Mesodermal cell (in vitro differentiated cells): ENCODE measurements at regions not wholly inside any gene's neighbourhood (a gene's known extent, or its start where the extent isn't known, plus 50 kb on each side); places are given as distances from the start of the nearest gene placed in this dataset.

ENCODE experiments used
- H3K27ac ChIP-seq: 2 replicates; pipeline ENCODE4 v1.7.0; 2013; ENCODE audit warnings: mild to moderate bottlenecking, low read depth, low read length, moderate library complexity; ENCODE audit not compliant: severe bottlenecking
- H3K36me3 ChIP-seq: 2 replicates; pipeline ENCODE4 v1.7.1; 2013; ENCODE audit warnings: mild to moderate bottlenecking, low read length, moderate library complexity; ENCODE audit not compliant: control insufficient read depth, insufficient read depth
- H3K4me1 ChIP-seq: one replicate; pipeline ENCODE4 v1.7.1; 2013; ENCODE audit warnings: mild to moderate bottlenecking, low read length; ENCODE audit not compliant: insufficient read depth, control insufficient read depth, poor library complexity, severe bottlenecking
- H3K4me3 ChIP-seq: 2 replicates; pipeline ENCODE4 v1.7.0; 2013; ENCODE audit warnings: low read length, control low read depth, mild to moderate bottlenecking; ENCODE audit not compliant: insufficient read depth, poor library complexity, severe bottlenecking; ENCODE audit errors: extremely low read depth
- H3K9me3 ChIP-seq: 2 replicates; pipeline ENCODE4 v1.7.1; 2013; ENCODE audit warnings: mild to moderate bottlenecking, low read length, moderate library complexity; ENCODE audit not compliant: control insufficient read depth
- WGBS, 2 experiments: methylation state at CpG; one replicate each; pipeline ENCODE4 v1.1.5; 2013; ENCODE audit warnings: missing lambda C conversion rate in 2 of 2; ENCODE audit not compliant: insufficient coverage in 2 of 2; 5-methylcytosine and 5-hydroxymethylcytosine counted together

GRCh38 chr11:22974251-22974650, 114.0 kb upstream of the CCDC179 start:
- H3K4me3 ChIP-seq: no peak overlapping the region
- H3K36me3 ChIP-seq: no peaks in the 10 kb centered on the region
- H3K27ac ChIP-seq: no peak overlapping the region
- H3K9me3 ChIP-seq: no peaks in the 10 kb centered on the region
- H3K4me1 ChIP-seq: no peaks in the 10 kb centered on the region
- 85% methylated on average over 3 of the region's 3 CpGs; no CpG with 5 or more reads in 1 of the 2 experiments for WGBS, 2 experiments

GRCh38 chr11:22976146-22976545, 115.9 kb upstream of the CCDC179 start:
- no peak overlapping the region for H3K27ac ChIP-seq
- 90 to 100% methylated on average over 1 to 3 of the region's 3 CpGs for WGBS, 2 experiments

GRCh38 chr11:22982903-22983302, 122.6 kb upstream of the CCDC179 start:
- Histone ChIP-seq H3K9me3 (peaks cover 4% of the 10 kb centered on the region), H3K4me3 (no peak overlapping the region), H3K4me1 (no peaks in the 10 kb centered on the region), H3K36me3 (no peaks in the 10 kb centered on the region), H3K27ac (no peak overlapping the region)
- WGBS, 2 experiments: 70 to 90% methylated on average over 2 to 3 of the region's 4 CpGs

More at GRCh38 chr11:22976146-22976545, 115.9 kb upstream of the CCDC179 start:
- no peaks in the 10 kb centered on the region for H3K9me3 ChIP-seq
- no peaks in the 10 kb centered on the region for H3K36me3 ChIP-seq
- H3K4me1 ChIP-seq: no peaks in the 10 kb centered on the region
- no peak overlapping the region for H3K4me3 ChIP-seq

GRCh38 chr11:22984045-22984444, 123.8 kb upstream of the CCDC179 start:
- Histone ChIP-seq H3K27ac (no peak overlapping the region), H3K4me1 (no peaks in the 10 kb centered on the region), H3K4me3 (no peak overlapping the region), H3K9me3 (peaks cover 7% of the 10 kb centered on the region), H3K36me3 (no peaks in the 10 kb centered on the region)
- WGBS, 2 experiments: no CpG with 5 or more reads among the region's 2 CpGs

GRCh38 chr11:22989371-22989770, 129.1 kb upstream of the CCDC179 start:
- 100% methylated on average over 1 of the region's 1 CpG; no CpG with 5 or more reads in 1 of the 2 experiments for WGBS, 2 experiments

GRCh38 chr11:22991196-22991595, 130.9 kb upstream of the CCDC179 start:
- Histone ChIP-seq H3K36me3 (no peaks in the 10 kb centered on the region), H3K27ac (no peak overlapping the region), H3K9me3 (peaks cover 29% of the 10 kb centered on the region), H3K4me3 (no peak overlapping the region), H3K4me1 (no peaks in the 10 kb centered on the region)

More at GRCh38 chr11:22989371-22989770, 129.1 kb upstream of the CCDC179 start:
- Histone ChIP-seq H3K9me3 (peaks cover 29% of the 10 kb centered on the region), H3K4me3 (no peak overlapping the region), H3K4me1 (no peaks in the 10 kb centered on the region), H3K27ac (no peak overlapping the region), H3K36me3 (no peaks in the 10 kb centered on the region)

GRCh38 chr11:23006730-23007129, 146.5 kb upstream of the CCDC179 start:
- 80% methylated on average over 1 of the region's 4 CpGs; no CpG with 5 or more reads in 1 of the 2 experiments for WGBS, 2 experiments
- Histone ChIP-seq H3K9me3 (peaks cover 13% of the 10 kb centered on the region), H3K27ac (no peak overlapping the region), H3K36me3 (no peaks in the 10 kb centered on the region), H3K4me1 (no peaks in the 10 kb centered on the region), H3K4me3 (no peak overlapping the region)

GRCh38 chr11:23010790-23011335, 150.6 kb upstream of the CCDC179 start:
- no peaks in the 10 kb centered on the region for H3K36me3 ChIP-seq
- H3K27ac ChIP-seq: no peak overlapping the region
- H3K4me1 ChIP-seq: no peaks in the 10 kb centered on the region
- no peak overlapping the region for H3K4me3 ChIP-seq
- no peaks in the 10 kb centered on the region for H3K9me3 ChIP-seq

GRCh38 chr11:23012930-23013329, 152.7 kb upstream of the CCDC179 start:
- H3K27ac ChIP-seq: no peak overlapping the region
- WGBS, 2 experiments: no CpG with 5 or more reads among the region's 2 CpGs

GRCh38 chr11:23013509-23013908, 153.2 kb upstream of the CCDC179 start:
- Histone ChIP-seq H3K4me1 (no peaks in the 10 kb centered on the region), H3K4me3 (no peak overlapping the region), H3K36me3 (no peaks in the 10 kb centered on the region), H3K27ac (no peak overlapping the region), H3K9me3 (no peaks in the 10 kb centered on the region)
- WGBS, 2 experiments: 100% methylated on average over 2 of the region's 5 CpGs; no CpG with 5 or more reads in 1 of the 2 experiments

More at GRCh38 chr11:23012930-23013329, 152.7 kb upstream of the CCDC179 start:
- Histone ChIP-seq H3K4me3 (no peak overlapping the region), H3K9me3 (no peaks in the 10 kb centered on the region), H3K36me3 (no peaks in the 10 kb centered on the region), H3K4me1 (no peaks in the 10 kb centered on the region)

- Histone ChIP-seq H3K4me1 (no peaks in the 10 kb centered on the region), H3K36me3 (no peaks in the 10 kb centered on the region), H3K4me3 (no peak overlapping the region), H3K9me3 (no peaks in the 10 kb centered on the region), H3K27ac (no peak overlapping the region)
- 14 to 60% methylated on average over 1 of the region's 4 CpGs for WGBS, 2 experiments
These were observed 161.1 kb upstream of the CCDC179 start for GRCh38 chr11:23021287-23021863.
